ENCODE measurements at regions not wholly inside any gene's neighbourhood (a gene's known extent, or its start where the extent isn't known, plus 50 kb on each side); places are given as distances from the start of the nearest gene placed in this dataset.

DNA sequence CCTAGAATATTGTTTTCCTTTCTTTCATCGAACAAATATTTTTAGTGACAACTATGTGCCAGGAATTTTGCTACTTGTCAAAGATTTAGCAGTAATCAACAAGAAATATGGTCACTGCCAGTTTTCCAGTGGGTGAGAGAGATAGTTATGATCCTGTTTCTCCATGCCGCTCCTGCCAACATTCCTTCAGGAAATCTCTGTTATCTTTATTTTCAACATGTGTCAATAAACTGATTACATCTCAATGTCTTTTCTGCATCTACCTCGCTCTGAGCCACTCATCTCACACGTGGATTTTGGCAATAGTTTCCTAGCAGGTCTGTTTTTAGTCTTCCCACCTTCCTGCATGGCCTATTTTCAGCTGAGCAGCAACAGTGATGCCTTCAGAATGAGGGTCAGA is 650.0 kb upstream of the STXBP6 start:
- TF ChIP-seq EP300 (conservative IDR thresholded peaks at IDR 0.05; ENCODE audit: poor library complexity, severe bottlenecking) (no peak), RAD21 (conservative IDR thresholded peaks at IDR 0.05) (no peak), EZH2 (IDR thresholded peaks at IDR 0.05; ENCODE audit: borderline replicate concordance, insufficient read depth, low read length, poor library complexity, severe bottlenecking) (no peak), SMC3 (conservative IDR thresholded peaks at IDR 0.05; ENCODE audit: poor library complexity) (no peak), MXI1 (conservative IDR thresholded peaks at IDR 0.05; ENCODE audit: poor library complexity, severe bottlenecking) (no peak), POLR2AphosphoS5 (IDR thresholded peaks at IDR 0.05) (no peak), TAF1 (IDR thresholded peaks at IDR 0.05; ENCODE audit: low read depth) (no peak), REST (IDR thresholded peaks at IDR 0.05; ENCODE audit: borderline replicate concordance) (no peak)
- no peak overlapping the region for H3K9ac ChIP-seq (ENCODE audit: low read length)
- no peak overlapping the region for H3K27ac ChIP-seq (ENCODE audit: low read length)
- H3K27me3 ChIP-seq (ENCODE audit: insufficient read depth, low read depth, low read length): no peaks in the 10 kb centered on the region
- H4K20me1 ChIP-seq (ENCODE audit: insufficient read depth): no peaks in the 10 kb centered on the region
- no peaks in the 10 kb centered on the region for H3F3A ChIP-seq (ENCODE audit: insufficient read depth, low read length, poor library complexity, severe bottlenecking)
- H3K79me2 ChIP-seq (replicated peaks; ENCODE audit: insufficient read depth, low read length): no peaks in the 10 kb centered on the region
- H2AFZ ChIP-seq (ENCODE audit: low read depth, low read length): no peak overlapping the region
- H3K9me2 ChIP-seq (ENCODE audit: insufficient read depth, low read length): no peaks in the 10 kb centered on the region
- no peaks in the 10 kb centered on the region for H3K9me3 ChIP-seq (ENCODE audit: low read length)
- no peak overlapping the region for H3K4me3 ChIP-seq (ENCODE audit: low read length)
- H3K36me3 ChIP-seq (ENCODE audit: insufficient read depth, low read length): no peaks in the 10 kb centered on the region
- H3K4me2 ChIP-seq (ENCODE audit: low read length): no peak overlapping the region

DNA sequence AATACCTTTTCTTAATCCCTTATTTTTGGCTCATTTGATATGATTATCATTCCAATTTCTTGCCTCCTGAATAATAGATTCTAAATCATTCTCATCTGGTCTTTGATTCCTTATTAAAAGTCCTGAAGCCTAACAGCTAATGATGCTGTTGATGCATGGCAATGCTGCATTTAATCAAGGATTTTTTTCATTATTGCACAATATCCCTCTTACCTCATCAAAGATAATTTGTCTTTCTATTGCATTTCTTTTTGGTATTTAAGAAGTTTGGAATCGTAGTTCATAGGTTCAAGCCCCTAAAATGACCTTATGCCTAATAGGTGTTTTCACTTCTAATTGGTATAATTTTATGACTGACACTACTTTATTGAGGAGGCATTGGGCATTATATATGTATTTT is 648.2 kb upstream of the STXBP6 start:
- Histone ChIP-seq H3K27me3 (ENCODE audit: insufficient read depth, low read depth, low read length) (no peaks in the 10 kb centered on the region), H3K27ac (ENCODE audit: low read length) (no peak overlapping the region), H3K9ac (ENCODE audit: low read length) (no peak overlapping the region), H3K4me3 (ENCODE audit: low read length) (no peak overlapping the region), H3F3A (ENCODE audit: insufficient read depth, low read length, poor library complexity, severe bottlenecking) (no peaks in the 10 kb centered on the region), H3K9me2 (ENCODE audit: insufficient read depth, low read length) (no peaks in the 10 kb centered on the region), H4K20me1 (ENCODE audit: insufficient read depth) (no peaks in the 10 kb centered on the region), H3K79me2 (replicated peaks; ENCODE audit: insufficient read depth, low read length) (no peaks in the 10 kb centered on the region), H2AFZ (ENCODE audit: low read depth, low read length) (no peak overlapping the region), H3K9me3 (ENCODE audit: low read length) (no peaks in the 10 kb centered on the region), H3K4me2 (ENCODE audit: low read length) (no peak overlapping the region), H3K36me3 (ENCODE audit: insufficient read depth, low read length) (no peaks in the 10 kb centered on the region)
- TF ChIP-seq EP300 (conservative IDR thresholded peaks at IDR 0.05; ENCODE audit: poor library complexity, severe bottlenecking) (no peak), REST (IDR thresholded peaks at IDR 0.05; ENCODE audit: borderline replicate concordance) (no peak), RAD21 (conservative IDR thresholded peaks at IDR 0.05) (no peak), CTCF (IDR thresholded peaks at IDR 0.05; ENCODE audit: poor library complexity, severe bottlenecking) (no peak), EZH2 (IDR thresholded peaks at IDR 0.05; ENCODE audit: borderline replicate concordance, insufficient read depth, low read length, poor library complexity, severe bottlenecking) (no peak), TAF1 (IDR thresholded peaks at IDR 0.05; ENCODE audit: low read depth) (no peak)
